Body of pancreas (tissue), 4 donors: ENCODE measurements at regions not wholly inside any gene's neighbourhood (a gene's known extent, or its start where the extent isn't known, plus 50 kb on each side); places are given as distances from the start of the nearest gene placed in this dataset.
"Not testable (repeated sequence)": the region's sequence is repeated elsewhere in the genome, so short reads cannot be mapped to it uniquely, and the experiment has no call there.

ENCODE experiments used
- ATAC-seq: fragments of 150-250 bp; one replicate; pipeline ENCODE4 v1.9.1; 2016
- DNase-seq, 4 donors: peaks; one replicate each; pipeline ENCODE4 v3.0.0-alpha.2; 2019
- H3K27ac ChIP-seq, 4 donors: fragments of 200-600 bp; sonication (generic); 1 replicate in 3 of 4; 2 replicates in 1 of 4; pipeline versions ENCODE4 v1.5.1 to v1.6.1; 2016 to 2019; ENCODE audit warnings: mild to moderate bottlenecking in 1 of 4, mixed read lengths in 1 of 4, moderate library complexity in 1 of 4
- H3K27me3 ChIP-seq, 2 donors: fragments of 200-600 bp; sonication (generic); one replicate each; pipeline ENCODE4 v1.6.0; 2016; ENCODE audit warnings: mild to moderate bottlenecking in 1 of 2
- H3K36me3 ChIP-seq, 2 donors: fragments of 200-600 bp; sonication (generic); replicated peaks in 1 of 2; 2 replicates each; pipeline ENCODE4 v1.5.1; 2016; ENCODE audit warnings: low read depth in 2 of 2; ENCODE audit not compliant: insufficient read depth in 1 of 2
- H3K4me1 ChIP-seq: fragments of 200-600 bp; sonication (generic); one replicate; pipeline ENCODE4 v1.6.0; 2016
- H3K4me3 ChIP-seq, 2 donors: fragments of 200-600 bp; sonication (generic); 1 replicate in 1 of 2; 2 replicates in 1 of 2; pipeline ENCODE4 v1.5.1; 2016 to 2019
- H3K9me3 ChIP-seq, 3 donors: fragments of 200-600 bp; sonication (generic); 1 replicate in 2 of 3; 2 replicates in 1 of 3; pipeline ENCODE4 v1.5.1; 2016
- POLR2A ChIP-seq, 3 donors: fragments of 450-650 bp; IDR thresholded peaks; one replicate each; pipeline ENCODE4 v1.6.1; 2016; ENCODE audit warnings: antibody characterized with exemption in 3 of 3, mild to moderate bottlenecking in 2 of 3
- WGBS, 2 donors: methylation state at CpG; one replicate each; pipeline ENCODE4 v1.1.5; 2017; 5-methylcytosine and 5-hydroxymethylcytosine counted together
- intact Hi-C: fragments of 100-400 bp; cut with DNase I; formaldehyde crosslinking; loops from one replicate; pipeline ENCODE4 v1.15.1; 2023
- TF ChIP-seq, protein P1 (sequence below), 7 experiments: fragments of 450-650 bp in 4 of 7; fragments of 200-600 bp in 3 of 7; sonication (generic) in 3 of 7; IDR thresholded peaks; one replicate each; pipeline ENCODE4 v1.5.1; 2016 to 2019; ENCODE audit warnings: antibody characterized with exemption in 7 of 7

DNA sequence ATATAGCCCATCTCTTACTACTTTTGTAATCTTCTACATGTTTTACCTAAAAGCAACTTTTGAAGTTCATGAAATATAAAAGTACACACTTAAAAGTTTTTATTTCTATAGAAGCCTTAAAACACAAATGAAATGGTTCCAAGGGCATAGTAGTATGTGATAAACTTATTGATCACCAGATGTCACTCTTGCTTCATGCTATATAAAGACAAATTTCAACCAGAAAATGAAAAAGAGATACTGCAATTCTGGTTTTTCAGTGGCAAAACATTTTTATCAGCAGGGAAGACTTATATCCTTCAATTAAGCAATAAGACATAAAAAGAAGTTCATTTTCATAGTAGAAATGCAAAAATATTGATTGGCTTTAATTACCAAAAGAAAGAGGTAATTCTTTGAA lies 69.4 kb upstream of the FBXL17 start:
- DNase-seq (no peak), ATAC-seq (no peak)
- Histone ChIP-seq H3K27me3 (no peaks in the 10 kb centered on the region), H3K4me1 (no peaks in the 10 kb centered on the region), H3K4me3 (no peak overlapping the region), H3K36me3 (no peaks in the 10 kb centered on the region), H3K27ac (no peak overlapping the region), H3K9me3 (peaks cover 0 to 7% (median 0%) of the 10 kb centered on the region in 3 donors)
- intact Hi-C loops: no loop called here
- no peak for TF ChIP-seq POLR2A (IDR thresholded peaks at IDR 0.05)
- TF ChIP-seq, protein P1, sequence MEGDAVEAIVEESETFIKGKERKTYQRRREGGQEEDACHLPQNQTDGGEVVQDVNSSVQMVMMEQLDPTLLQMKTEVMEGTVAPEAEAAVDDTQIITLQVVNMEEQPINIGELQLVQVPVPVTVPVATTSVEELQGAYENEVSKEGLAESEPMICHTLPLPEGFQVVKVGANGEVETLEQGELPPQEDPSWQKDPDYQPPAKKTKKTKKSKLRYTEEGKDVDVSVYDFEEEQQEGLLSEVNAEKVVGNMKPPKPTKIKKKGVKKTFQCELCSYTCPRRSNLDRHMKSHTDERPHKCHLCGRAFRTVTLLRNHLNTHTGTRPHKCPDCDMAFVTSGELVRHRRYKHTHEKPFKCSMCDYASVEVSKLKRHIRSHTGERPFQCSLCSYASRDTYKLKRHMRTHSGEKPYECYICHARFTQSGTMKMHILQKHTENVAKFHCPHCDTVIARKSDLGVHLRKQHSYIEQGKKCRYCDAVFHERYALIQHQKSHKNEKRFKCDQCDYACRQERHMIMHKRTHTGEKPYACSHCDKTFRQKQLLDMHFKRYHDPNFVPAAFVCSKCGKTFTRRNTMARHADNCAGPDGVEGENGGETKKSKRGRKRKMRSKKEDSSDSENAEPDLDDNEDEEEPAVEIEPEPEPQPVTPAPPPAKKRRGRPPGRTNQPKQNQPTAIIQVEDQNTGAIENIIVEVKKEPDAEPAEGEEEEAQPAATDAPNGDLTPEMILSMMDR (IDR thresholded peaks at IDR 0.05): no peak

DNA sequence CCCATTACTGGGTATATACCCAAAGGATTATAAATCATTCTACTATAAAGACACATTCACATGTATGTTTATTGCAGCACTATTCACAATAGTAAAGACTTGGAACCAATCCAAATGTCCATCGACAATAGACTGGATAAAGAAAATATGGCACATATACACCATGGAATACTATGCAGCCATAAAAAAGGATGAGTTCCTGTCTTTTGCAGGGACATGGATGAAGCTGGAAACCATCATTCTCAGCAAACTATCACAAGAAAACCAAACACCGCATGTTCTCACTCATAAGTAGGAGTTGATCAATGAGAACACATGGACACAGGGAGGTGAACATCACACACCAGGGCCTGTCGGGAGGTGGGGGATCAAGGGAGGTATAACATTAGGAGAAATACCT lies 62.2 kb upstream of the FBXL17 start:
- H3K4me1 ChIP-seq, H3K4me3 ChIP-seq, DNase-seq, H3K9me3 ChIP-seq, H3K36me3 ChIP-seq, intact Hi-C loops, H3K27ac ChIP-seq, ATAC-seq, H3K27me3 ChIP-seq: not testable (repeated sequence)
- 90% methylated on average over 3 of the region's 3 CpGs for WGBS, 2 donors

DNA sequence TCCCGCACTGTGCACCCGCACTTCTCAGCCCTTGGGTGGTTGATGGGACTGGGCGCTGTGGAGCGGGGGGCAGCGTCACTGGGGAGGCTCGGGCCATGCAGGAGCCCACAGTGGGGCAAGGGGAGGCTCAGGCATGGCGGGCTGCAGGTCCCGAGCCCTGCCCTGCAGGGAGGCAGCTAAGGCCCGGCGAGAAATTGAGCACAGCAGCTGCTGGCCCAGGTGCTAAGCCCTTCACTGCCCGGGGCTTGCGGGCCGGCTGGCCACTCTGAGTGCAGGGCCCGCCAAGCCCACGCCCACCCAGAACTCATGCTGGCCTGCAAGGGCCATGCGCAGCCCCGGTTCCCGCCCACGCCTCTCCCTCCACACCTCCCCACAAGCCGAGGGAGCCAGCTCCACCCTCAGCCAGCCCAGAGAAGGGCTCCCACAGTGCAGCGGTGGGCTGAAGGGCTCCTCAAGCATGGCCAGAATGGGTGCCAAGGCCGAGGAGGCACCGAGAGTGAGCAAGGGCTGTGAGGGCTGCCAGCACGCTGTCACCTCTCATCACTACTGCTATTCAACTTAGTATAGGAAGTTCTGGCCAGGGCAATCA lies 60.3 kb upstream of the FBXL17 start:
- H3K27ac ChIP-seq, intact Hi-C loops, H3K4me1 ChIP-seq, H3K36me3 ChIP-seq, ATAC-seq, DNase-seq, H3K9me3 ChIP-seq, H3K27me3 ChIP-seq, H3K4me3 ChIP-seq: not testable (repeated sequence)
- WGBS, 2 donors: 78 to 90% methylated on average over 2 to 22 of the region's 24 CpGs

DNA sequence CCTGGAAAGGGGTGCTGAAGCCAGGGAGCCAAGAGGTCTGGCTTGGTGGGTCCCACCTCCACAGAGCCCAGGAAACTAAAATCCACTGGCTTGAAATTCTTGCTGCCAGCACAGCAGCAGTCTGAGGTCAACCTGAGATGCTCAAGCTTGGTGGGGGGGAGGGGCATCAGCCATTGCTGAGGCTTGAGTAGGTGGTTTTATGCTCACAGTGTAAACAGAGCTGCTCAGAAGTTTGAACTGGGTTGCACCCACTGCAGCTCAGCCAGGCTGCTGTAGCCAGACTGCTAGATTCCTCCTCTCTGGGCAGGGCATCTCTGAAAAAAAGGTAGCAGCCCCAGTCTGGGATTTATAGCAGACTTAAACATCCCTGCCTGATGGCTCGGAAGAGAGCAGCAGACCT lies 55.5 kb upstream of the FBXL17 start:
- intact Hi-C loops: no loop called here
- WGBS, 2 donors: 60 to 62% methylated on average over 1 of the region's 1 CpG
- Histone ChIP-seq H3K27ac (no peak overlapping the region), H3K4me3 (no peak overlapping the region), H3K27me3 (no peaks in the 10 kb centered on the region), H3K9me3 (no peaks in the 10 kb centered on the region), H3K4me1 (no peaks in the 10 kb centered on the region), H3K36me3 (no peaks in the 10 kb centered on the region)
- no peak for TF ChIP-seq POLR2A (IDR thresholded peaks at IDR 0.05)
- TF ChIP-seq, protein P1 (IDR thresholded peaks at IDR 0.05): no peak
- no peak for ATAC-seq
- DNase-seq: no peak

DNA sequence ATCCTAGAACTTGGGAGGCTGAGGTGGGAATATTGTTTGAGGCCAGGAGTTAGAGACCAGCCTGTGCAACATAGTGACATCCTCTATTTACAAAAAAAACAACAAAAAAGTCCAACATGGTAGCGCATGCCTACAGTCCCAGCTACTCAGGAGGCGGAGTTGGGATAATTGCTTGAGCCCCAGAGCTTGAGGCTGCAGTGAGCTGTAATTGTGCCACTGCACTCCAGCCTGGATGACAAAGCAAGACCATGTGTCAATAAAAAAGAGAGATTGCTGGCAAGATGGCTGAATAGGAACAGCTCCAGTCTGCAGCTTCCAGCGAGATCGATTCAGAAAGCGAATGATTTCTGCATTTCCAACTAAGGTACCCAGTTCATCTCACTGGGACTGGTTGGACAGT lies 54.8 kb upstream of the FBXL17 start:
- ATAC-seq: no peak

DNA sequence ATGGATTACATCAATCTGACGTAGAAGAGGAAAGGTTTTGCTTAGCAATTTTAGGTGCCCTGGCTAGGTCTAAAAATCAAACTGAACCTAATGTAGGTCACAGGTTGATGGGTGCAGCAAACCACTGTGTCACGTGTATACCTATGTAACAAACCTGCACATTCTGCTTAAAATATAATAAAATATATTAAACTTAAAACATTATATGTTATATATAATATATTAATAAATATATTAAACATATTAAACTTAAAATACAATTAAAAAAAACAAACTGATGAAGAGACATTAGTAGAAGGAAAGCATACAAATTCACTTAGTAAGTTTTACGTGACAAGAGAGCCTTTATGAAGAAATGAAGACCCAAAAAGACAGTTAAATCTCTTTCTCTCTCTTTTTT lies 51.7 kb upstream of the FBXL17 start:
- TF ChIP-seq, protein P1 (IDR thresholded peaks at IDR 0.05): no peak
- TF ChIP-seq POLR2A (IDR thresholded peaks at IDR 0.05): no peak
- Histone ChIP-seq H3K27me3 (no peaks in the 10 kb centered on the region), H3K27ac (no peak overlapping the region), H3K36me3 (no peaks in the 10 kb centered on the region), H3K4me3 (no peak overlapping the region), H3K4me1 (no peaks in the 10 kb centered on the region), H3K9me3 (no peaks in the 10 kb centered on the region)
- WGBS, 2 donors: 65 to 81% methylated on average over 3 of the region's 3 CpGs
- intact Hi-C loops: no loop called here
- DNase-seq (no peak), ATAC-seq (no peak)

More for the DNA sequence above, 54.8 kb upstream of the FBXL17 start:
- no peaks in the 10 kb centered on the region for H3K9me3 ChIP-seq
- no peak for DNase-seq
- intact Hi-C loops: no loop called here
- 79 to 80% methylated on average over 5 of the region's 5 CpGs for WGBS, 2 donors
- no peaks in the 10 kb centered on the region for H3K4me1 ChIP-seq
- H3K4me3 ChIP-seq: no peak overlapping the region
- no peaks in the 10 kb centered on the region for H3K36me3 ChIP-seq
- no peak overlapping the region for H3K27ac ChIP-seq
- no peak for TF ChIP-seq POLR2A (IDR thresholded peaks at IDR 0.05)
- TF ChIP-seq, protein P1 (IDR thresholded peaks at IDR 0.05): no peak
- no peaks in the 10 kb centered on the region for H3K27me3 ChIP-seq
